ENCODE measurements at regions not wholly inside any gene's neighbourhood (a gene's known extent, or its start where the extent isn't known, plus 50 kb on each side); places are given as distances from the start of the nearest gene placed in this dataset.

DNA sequence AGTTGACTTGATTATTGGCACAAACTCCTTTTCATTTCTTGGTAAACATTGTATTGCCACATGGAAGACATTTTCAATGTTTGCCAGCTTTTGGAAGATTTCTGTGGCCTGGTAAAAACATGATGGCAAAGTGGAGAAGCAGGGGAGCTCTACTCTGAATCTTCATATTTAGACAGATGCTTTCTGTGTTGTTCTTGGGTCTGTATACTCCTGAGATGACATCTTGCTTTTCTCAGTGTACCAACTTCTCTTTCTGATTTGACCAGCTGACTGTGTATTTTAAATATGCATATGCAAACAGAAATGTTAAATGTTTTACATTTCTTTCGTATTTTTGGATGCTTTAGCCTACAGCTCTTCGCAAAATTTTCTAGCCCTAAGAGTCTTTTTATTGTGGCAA, 366.2 kb upstream of the MON1B start:
- Mint-ChIP-seq H3K4me3 (no peak overlapping the region), H3K27me3 (ENCODE audit: low read depth) (peaks cover 18% of the 10 kb centered on the region), H3K27ac (no peak overlapping the region), H3K9me3 (no peaks in the 10 kb centered on the region), H3K36me3 (no peaks in the 10 kb centered on the region), H3K4me1 (no peaks in the 10 kb centered on the region)
- TF ChIP-seq, protein P1, sequence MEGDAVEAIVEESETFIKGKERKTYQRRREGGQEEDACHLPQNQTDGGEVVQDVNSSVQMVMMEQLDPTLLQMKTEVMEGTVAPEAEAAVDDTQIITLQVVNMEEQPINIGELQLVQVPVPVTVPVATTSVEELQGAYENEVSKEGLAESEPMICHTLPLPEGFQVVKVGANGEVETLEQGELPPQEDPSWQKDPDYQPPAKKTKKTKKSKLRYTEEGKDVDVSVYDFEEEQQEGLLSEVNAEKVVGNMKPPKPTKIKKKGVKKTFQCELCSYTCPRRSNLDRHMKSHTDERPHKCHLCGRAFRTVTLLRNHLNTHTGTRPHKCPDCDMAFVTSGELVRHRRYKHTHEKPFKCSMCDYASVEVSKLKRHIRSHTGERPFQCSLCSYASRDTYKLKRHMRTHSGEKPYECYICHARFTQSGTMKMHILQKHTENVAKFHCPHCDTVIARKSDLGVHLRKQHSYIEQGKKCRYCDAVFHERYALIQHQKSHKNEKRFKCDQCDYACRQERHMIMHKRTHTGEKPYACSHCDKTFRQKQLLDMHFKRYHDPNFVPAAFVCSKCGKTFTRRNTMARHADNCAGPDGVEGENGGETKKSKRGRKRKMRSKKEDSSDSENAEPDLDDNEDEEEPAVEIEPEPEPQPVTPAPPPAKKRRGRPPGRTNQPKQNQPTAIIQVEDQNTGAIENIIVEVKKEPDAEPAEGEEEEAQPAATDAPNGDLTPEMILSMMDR (IDR thresholded peaks at IDR 0.05; ENCODE audit: unreplicated experiment) = no peak
- no peak for DNase-seq (ENCODE audit: low spot score in 2 of 2, unreplicated experiment in 2 of 2)

DNA sequence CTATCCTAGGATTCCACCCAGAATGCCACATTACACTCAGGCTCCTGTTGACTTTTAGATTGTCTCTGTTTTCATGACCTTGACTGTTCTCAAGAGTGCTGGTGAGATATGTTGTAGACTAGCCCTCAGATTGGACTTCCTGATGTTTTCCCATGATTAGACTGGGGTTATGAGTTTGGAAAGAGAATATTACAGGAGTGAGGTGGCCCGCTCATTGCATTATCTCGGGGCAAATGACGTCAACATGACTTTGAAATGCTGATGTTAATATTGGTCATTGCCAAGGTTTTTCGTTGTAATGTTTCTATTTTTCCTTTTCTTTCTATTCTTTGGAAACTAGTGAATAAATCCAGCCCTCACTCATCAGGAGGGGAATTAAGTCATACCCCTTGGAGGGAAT, 355.7 kb upstream of the MON1B start:
- Mint-ChIP-seq H3K36me3 (no peaks in the 10 kb centered on the region), H3K9me3 (peaks cover 6% of the 10 kb centered on the region), H3K4me1 (no peaks in the 10 kb centered on the region), H3K27me3 (ENCODE audit: low read depth) (no peaks in the 10 kb centered on the region), H3K27ac (no peak overlapping the region), H3K4me3 (no peak overlapping the region)
- DNase-seq (ENCODE audit: low spot score in 2 of 2, unreplicated experiment in 2 of 2) = no peak
- TF ChIP-seq, protein P1 (IDR thresholded peaks at IDR 0.05; ENCODE audit: unreplicated experiment) = no peak

DNA sequence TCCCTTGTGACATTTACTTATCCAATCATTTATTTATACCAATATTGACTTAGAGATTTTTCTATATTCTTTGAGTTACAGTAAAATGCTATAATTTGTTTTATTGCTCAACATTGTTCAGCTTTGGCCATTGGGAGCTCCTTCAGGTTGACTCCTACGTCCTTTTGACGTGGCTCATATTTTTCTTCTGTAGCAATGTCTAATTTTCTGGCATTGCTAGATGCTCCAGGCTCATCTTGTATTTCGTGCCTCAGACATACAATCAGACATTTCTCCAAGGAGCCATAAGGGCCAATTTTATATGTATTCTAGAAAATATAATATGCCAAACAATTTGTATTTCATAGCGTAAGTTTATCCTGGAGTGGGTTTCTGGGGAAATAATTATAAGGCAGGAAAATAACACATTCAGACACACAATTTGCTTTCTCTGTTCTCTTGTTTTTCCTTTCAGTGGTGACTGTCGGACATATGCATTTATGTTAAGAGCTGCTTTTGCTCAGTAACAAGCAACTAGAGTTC, 355.1 kb upstream of the MON1B start:
- DNase-seq (ENCODE audit: low spot score in 2 of 2, unreplicated experiment in 2 of 2) = no peak
- H3K36me3 Mint-ChIP-seq = no peaks in the 10 kb centered on the region
- TF ChIP-seq, protein P1 (IDR thresholded peaks at IDR 0.05; ENCODE audit: unreplicated experiment) = no peak
- H3K4me3 Mint-ChIP-seq = no peak overlapping the region
- no peaks in the 10 kb centered on the region for H3K27me3 Mint-ChIP-seq (ENCODE audit: low read depth)
- H3K9me3 Mint-ChIP-seq = peaks cover 6% of the 10 kb centered on the region
- no peaks in the 10 kb centered on the region for H3K4me1 Mint-ChIP-seq
- no peak overlapping the region for H3K27ac Mint-ChIP-seq

DNA sequence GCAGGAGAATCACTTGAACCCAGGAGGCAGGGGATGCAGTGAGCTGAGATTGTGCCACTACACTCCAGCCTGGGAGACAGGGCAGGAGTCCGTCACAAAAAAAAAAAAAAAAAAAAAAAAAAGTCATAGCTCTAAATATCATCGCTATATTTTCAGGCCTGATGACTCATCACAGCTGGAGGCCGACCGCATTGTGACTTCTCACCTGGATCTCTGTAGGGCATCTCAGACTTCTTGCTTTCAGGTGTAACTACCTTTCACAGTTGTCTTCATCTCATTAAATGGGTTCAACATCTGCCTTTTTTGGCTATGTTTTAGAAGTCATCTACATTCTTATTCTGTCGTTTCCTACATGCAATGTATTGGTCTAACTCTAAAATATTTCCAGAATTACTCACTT, 353.1 kb upstream of the MON1B start:
- DNase-seq (ENCODE audit: low spot score in 2 of 2, unreplicated experiment in 2 of 2) = no peak
- Mint-ChIP-seq H3K36me3 (no peaks in the 10 kb centered on the region), H3K4me3 (no peak overlapping the region), H3K9me3 (peaks cover 6% of the 10 kb centered on the region), H3K4me1 (no peaks in the 10 kb centered on the region), H3K27ac (no peak overlapping the region), H3K27me3 (ENCODE audit: low read depth) (peaks cover 5% of the 10 kb centered on the region)
- TF ChIP-seq, protein P1 (IDR thresholded peaks at IDR 0.05; ENCODE audit: unreplicated experiment) = no peak

DNA sequence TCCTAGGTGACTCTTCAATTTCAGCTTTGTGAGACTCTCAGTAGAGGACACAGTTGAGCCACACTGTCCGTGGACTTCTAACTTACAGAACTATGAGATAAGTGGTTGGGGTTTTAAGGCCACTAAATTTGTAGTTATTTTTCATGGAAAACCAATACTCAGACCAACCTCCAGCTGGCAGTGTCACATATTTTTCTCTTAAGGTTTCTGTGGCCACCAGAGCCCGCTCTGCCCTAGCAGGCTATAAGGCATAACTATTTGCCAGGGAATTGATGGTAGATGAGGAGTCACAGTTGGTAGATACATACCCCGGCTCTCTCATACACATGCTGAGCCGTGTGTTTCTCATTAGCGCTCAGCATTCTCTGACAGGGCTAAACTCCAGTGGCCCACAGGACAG, 336.8 kb upstream of the MON1B start:
- no peak overlapping the region for H3K4me3 Mint-ChIP-seq
- TF ChIP-seq, protein P1 (IDR thresholded peaks at IDR 0.05; ENCODE audit: unreplicated experiment) = no peak
- H3K4me1 Mint-ChIP-seq = no peaks in the 10 kb centered on the region
- H3K9me3 Mint-ChIP-seq = peaks cover 15% of the 10 kb centered on the region
- peaks cover 4% of the 10 kb centered on the region for H3K27me3 Mint-ChIP-seq (ENCODE audit: low read depth)
- H3K27ac Mint-ChIP-seq = no peak overlapping the region
- DNase-seq (ENCODE audit: low spot score in 2 of 2, unreplicated experiment in 2 of 2) = no peak
- H3K36me3 Mint-ChIP-seq = no peaks in the 10 kb centered on the region

DNA sequence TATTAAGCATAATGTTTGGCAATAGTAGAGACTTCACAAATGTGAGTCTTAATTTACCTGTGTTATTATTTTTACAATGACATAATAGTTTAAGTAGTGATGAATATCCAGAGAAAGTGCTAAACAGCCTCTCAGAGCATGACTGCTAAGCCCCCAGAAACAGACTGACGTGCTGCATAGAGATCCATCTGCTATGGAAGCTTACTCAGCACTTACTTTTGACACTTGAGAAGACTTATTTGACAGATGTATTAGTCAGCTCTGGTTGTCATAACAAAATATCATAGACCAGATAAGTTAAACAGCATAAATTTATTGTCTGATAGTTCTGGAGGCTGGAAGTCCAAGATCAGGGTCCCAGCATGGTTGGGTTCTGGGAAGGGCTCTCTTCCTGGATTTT, 334.9 kb upstream of the MON1B start:
- no peaks in the 10 kb centered on the region for H3K36me3 Mint-ChIP-seq
- DNase-seq (ENCODE audit: low spot score in 2 of 2, unreplicated experiment in 2 of 2) = no peak
- H3K27ac Mint-ChIP-seq = no peak overlapping the region
- no peak overlapping the region for H3K4me3 Mint-ChIP-seq
- H3K27me3 Mint-ChIP-seq (ENCODE audit: low read depth) = peaks cover 6% of the 10 kb centered on the region
- TF ChIP-seq, protein P1 (IDR thresholded peaks at IDR 0.05; ENCODE audit: unreplicated experiment) = no peak
- no peaks in the 10 kb centered on the region for H3K4me1 Mint-ChIP-seq
- peaks cover 24% of the 10 kb centered on the region for H3K9me3 Mint-ChIP-seq

Measured in mesothelial cell of epicardium (in vitro differentiated cells).